HepG2 (cell line): ENCODE measurements at regions not wholly inside any gene's neighbourhood (a gene's known extent, or its start where the extent isn't known, plus 50 kb on each side); places are given as distances from the start of the nearest gene placed in this dataset.
A peak's percentile ranks its signal among the peaks of the same experiment; 100 is the strongest.

Experiments
- ARNT ChIP-seq: fragments of 450-650 bp; IDR thresholded peaks from 2 replicates; pipeline ENCODE4 v1.6.1; 2017
- ATF2 ChIP-seq: sonication (generic); formaldehyde crosslinking; IDR thresholded peaks from 2 replicates; pipeline ENCODE4 v1.4.0; 2020; ENCODE audit warnings: missing genetic modification reagents
- E2F2 ChIP-seq: sonication (generic); formaldehyde crosslinking; IDR thresholded peaks from 2 replicates; pipeline ENCODE4 v1.4.0; 2020; ENCODE audit warnings: missing genetic modification reagents, borderline replicate concordance
- EED ChIP-seq: sonication (generic); formaldehyde crosslinking; IDR thresholded peaks from 2 replicates; pipeline ENCODE4 v1.5.0; 2020; ENCODE audit warnings: mild to moderate bottlenecking, missing genetic modification reagents
- FOXC1 ChIP-seq: sonication (generic); formaldehyde crosslinking; IDR thresholded peaks from 2 replicates; pipeline ENCODE4 v1.8.0; 2022; ENCODE audit warnings: mild to moderate bottlenecking, missing genetic modification reagents, borderline replicate concordance
- GLMP ChIP-seq: sonication (generic); formaldehyde crosslinking; IDR thresholded peaks from 2 replicates; pipeline ENCODE4 v1.9.0; 2021; ENCODE audit warnings: missing genetic modification reagents, mild to moderate bottlenecking, borderline replicate concordance
- MED1 ChIP-seq: sonication (generic); formaldehyde crosslinking; IDR thresholded peaks from 2 replicates; pipeline ENCODE4 v1.4.0; 2020; ENCODE audit warnings: missing genetic modification reagents
- MTA1 ChIP-seq: sonication (generic); formaldehyde crosslinking; IDR thresholded peaks from 2 replicates; pipeline ENCODE4 v1.4.0; 2020; ENCODE audit warnings: missing genetic modification reagents, mild to moderate bottlenecking, borderline replicate concordance
- MTERF4 ChIP-seq: sonication (generic); formaldehyde crosslinking; IDR thresholded peaks from 2 replicates; pipeline ENCODE4 v1.8.0; 2023; ENCODE audit warnings: mild to moderate bottlenecking, missing genetic modification reagents
- MXD1 ChIP-seq: sonication (generic); formaldehyde crosslinking; IDR thresholded peaks from 2 replicates; pipeline ENCODE4 v1.4.0; 2020; ENCODE audit warnings: mild to moderate bottlenecking, missing genetic modification reagents
- MYC ChIP-seq: sonication (generic); formaldehyde crosslinking; IDR thresholded peaks from 2 replicates; pipeline ENCODE4 v1.9.0; 2021; ENCODE audit warnings: missing genetic modification reagents, borderline replicate concordance
- NCOA2 ChIP-seq: sonication (generic); formaldehyde crosslinking; IDR thresholded peaks from 2 replicates; pipeline ENCODE4 v1.8.0; 2022; ENCODE audit warnings: inconsistent platforms
- RNF219 ChIP-seq: sonication (generic); formaldehyde crosslinking; IDR thresholded peaks from 2 replicates; pipeline ENCODE4 v1.5.0; 2020; ENCODE audit warnings: mild to moderate bottlenecking, missing genetic modification reagents
- SATB2 ChIP-seq: sonication (generic); formaldehyde crosslinking; IDR thresholded peaks from 2 replicates; pipeline ENCODE4 v1.5.0; 2020; ENCODE audit warnings: missing genetic modification reagents
- SP4 ChIP-seq: sonication (generic); formaldehyde crosslinking; IDR thresholded peaks from 2 replicates; pipeline ENCODE4 v1.8.1; 2023; ENCODE audit warnings: mild to moderate bottlenecking, missing genetic modification reagents
- U2AF1 ChIP-seq: fragments of 200-400 bp; formaldehyde crosslinking; optimal IDR thresholded peaks from 2 replicates; pipeline ENCODE3; 2017; ENCODE audit warnings: mild to moderate bottlenecking, low read depth, low read length
- ZNF12 ChIP-seq: sonication (generic); formaldehyde crosslinking; IDR thresholded peaks from 2 replicates; pipeline ENCODE4 v1.5.0; 2020; ENCODE audit warnings: missing genetic modification reagents
- ZNF34 ChIP-seq: sonication (generic); formaldehyde crosslinking; IDR thresholded peaks from 2 replicates; pipeline ENCODE4 v1.4.0; 2020; ENCODE audit warnings: mild to moderate bottlenecking, missing genetic modification reagents, borderline replicate concordance
- ZNF549 ChIP-seq: sonication (generic); formaldehyde crosslinking; IDR thresholded peaks from 2 replicates; pipeline ENCODE4 v1.5.0; 2020; ENCODE audit warnings: missing genetic modification reagents
- ZNF557 ChIP-seq: sonication (generic); formaldehyde crosslinking; IDR thresholded peaks from 2 replicates; pipeline ENCODE4 v1.4.0; 2020; ENCODE audit warnings: missing genetic modification reagents
- ZNF891 ChIP-seq: sonication (generic); formaldehyde crosslinking; IDR thresholded peaks from 2 replicates; pipeline ENCODE4 v1.5.0; 2020; ENCODE audit warnings: mild to moderate bottlenecking, missing genetic modification reagents

DNA sequence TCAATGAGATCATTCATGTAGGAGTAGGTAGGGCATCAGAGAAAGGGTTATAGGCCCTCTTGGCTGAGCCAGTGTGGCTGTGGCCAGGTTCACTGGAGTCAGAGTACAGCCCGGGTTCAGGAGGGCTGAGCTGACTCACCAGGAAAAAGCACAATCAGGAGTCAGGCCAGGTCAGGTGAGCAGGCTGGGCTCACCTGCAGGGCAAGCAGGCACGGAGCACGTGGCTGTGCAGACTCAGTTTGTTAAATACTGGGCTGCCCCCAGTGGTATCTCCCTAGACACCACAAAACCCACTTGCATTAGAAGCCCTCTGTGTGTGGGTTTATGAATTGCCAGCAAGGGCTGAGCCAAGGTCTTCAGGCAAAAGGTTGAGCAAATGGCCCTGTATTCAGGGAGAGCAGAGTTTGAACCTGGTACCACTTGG lies 122.1 kb upstream of the SERBP1 start (continued):
- TF ChIP-seq E2F2 (CRISPR knock-in tag), result no peak
- no peak for TF ChIP-seq GLMP (CRISPR knock-in tag)
- TF ChIP-seq ZNF891, result no peak
- no peak for TF ChIP-seq ZNF557 (CRISPR knock-in tag)
- no peak for TF ChIP-seq ARNT
- TF ChIP-seq U2AF1, result no peak
- TF ChIP-seq EED (CRISPR knock-in tag), result no peak
- 0 out of 2 replicates have a peak, but pooled peaks have one; percentile 26 for TF ChIP-seq MTERF4 (CRISPR knock-in tag)
- no peak for TF ChIP-seq MTA1 (CRISPR knock-in tag)
- TF ChIP-seq NCOA2 (CRISPR knock-in tag), result peak; percentile 70
- TF ChIP-seq MYC, result peak; percentile 92
- peak; percentile 93 for TF ChIP-seq MED1 (CRISPR knock-in tag)
- TF ChIP-seq RNF219, result no peak
- peak; percentile 67; the same call in 1 of the 2 replicates for TF ChIP-seq FOXC1 (CRISPR knock-in tag)
- no peak for TF ChIP-seq ZNF12 (CRISPR knock-in tag)
- TF ChIP-seq SATB2, result no peak
- TF ChIP-seq MXD1 (CRISPR knock-in tag), result no peak
- no peak for TF ChIP-seq ZNF34 (CRISPR knock-in tag)
- TF ChIP-seq ATF2 (CRISPR knock-in tag), result peak; percentile 40; the same call in 1 of the 2 replicates
- no peak for TF ChIP-seq SP4 (CRISPR knock-in tag)
- no peak for TF ChIP-seq ZNF549 (CRISPR knock-in tag)
